ENCODE measurements at regions not wholly inside any gene's neighbourhood (a gene's known extent, or its start where the extent isn't known, plus 50 kb on each side); places are given as distances from the start of the nearest gene placed in this dataset.
"Not testable (repeated sequence)": the region's sequence is repeated elsewhere in the genome, so short reads cannot be mapped to it uniquely, and the experiment has no call there.

DNA sequence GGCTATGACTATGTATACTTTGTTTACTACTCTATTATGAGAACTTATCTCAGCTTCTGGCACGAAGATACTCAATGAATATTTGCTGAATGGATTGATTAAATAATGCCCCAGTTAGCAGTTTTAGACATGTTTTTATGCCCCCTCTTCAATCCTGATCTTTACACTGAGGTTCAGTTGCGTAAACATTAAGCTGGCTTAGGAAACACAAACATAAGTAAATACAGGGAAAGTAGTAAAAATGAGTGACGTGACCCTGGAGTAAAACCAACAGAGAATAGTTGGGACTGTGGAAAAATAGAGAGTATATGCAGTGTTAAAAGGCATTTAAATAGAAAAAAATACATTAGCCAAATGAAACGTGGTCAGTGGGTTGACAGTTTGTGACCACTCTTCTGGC, 387.0 kb upstream of the ACTRT1 start:
- no peaks in the 10 kb centered on the region for H3K27me3 ChIP-seq (replicated peaks)
- no peak overlapping the region for H3K4me3 ChIP-seq (ENCODE audit: low read depth, low read length)
- TF ChIP-seq CTCF (IDR thresholded peaks at IDR 0.05; ENCODE audit: low read depth, low read length, missing control alignments) = no peak
- no peak for DNase-seq
- H3K27ac ChIP-seq = no peak overlapping the region
- no peaks in the 10 kb centered on the region for H3K36me3 ChIP-seq (replicated peaks)
- in situ Hi-C loops (cut with HindIII; ENCODE audit: low pct_ligation_motif_present, low sequenced_read_pairs) = no loop called here

DNA sequence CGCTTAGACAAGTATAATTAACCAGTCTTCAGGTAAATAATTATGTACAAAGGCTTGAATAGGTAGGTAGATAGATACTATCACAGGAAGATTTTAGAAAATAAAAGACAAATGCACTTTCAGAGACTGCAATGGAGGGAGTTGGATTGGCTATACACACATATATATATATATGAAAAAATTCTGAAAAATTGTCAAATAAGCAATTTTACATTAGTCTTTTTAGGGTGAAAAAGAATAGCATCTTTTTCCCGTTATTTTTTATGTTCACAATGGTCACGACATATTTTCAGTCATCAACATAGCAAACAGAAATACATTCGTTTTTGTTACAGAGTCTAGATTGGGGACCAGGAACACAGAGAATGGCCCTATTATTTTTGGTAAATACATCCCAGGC, 385.9 kb upstream of the ACTRT1 start:
- no peaks in the 10 kb centered on the region for H3K36me3 ChIP-seq (replicated peaks)
- in situ Hi-C loops (cut with HindIII; ENCODE audit: low pct_ligation_motif_present, low sequenced_read_pairs) = no loop called here
- H3K27me3 ChIP-seq (replicated peaks) = no peaks in the 10 kb centered on the region
- H3K27ac ChIP-seq = no peak overlapping the region
- no peak for DNase-seq
- H3K4me3 ChIP-seq (ENCODE audit: low read depth, low read length) = no peak overlapping the region
- no peak for TF ChIP-seq CTCF (IDR thresholded peaks at IDR 0.05; ENCODE audit: low read depth, low read length, missing control alignments)

DNA sequence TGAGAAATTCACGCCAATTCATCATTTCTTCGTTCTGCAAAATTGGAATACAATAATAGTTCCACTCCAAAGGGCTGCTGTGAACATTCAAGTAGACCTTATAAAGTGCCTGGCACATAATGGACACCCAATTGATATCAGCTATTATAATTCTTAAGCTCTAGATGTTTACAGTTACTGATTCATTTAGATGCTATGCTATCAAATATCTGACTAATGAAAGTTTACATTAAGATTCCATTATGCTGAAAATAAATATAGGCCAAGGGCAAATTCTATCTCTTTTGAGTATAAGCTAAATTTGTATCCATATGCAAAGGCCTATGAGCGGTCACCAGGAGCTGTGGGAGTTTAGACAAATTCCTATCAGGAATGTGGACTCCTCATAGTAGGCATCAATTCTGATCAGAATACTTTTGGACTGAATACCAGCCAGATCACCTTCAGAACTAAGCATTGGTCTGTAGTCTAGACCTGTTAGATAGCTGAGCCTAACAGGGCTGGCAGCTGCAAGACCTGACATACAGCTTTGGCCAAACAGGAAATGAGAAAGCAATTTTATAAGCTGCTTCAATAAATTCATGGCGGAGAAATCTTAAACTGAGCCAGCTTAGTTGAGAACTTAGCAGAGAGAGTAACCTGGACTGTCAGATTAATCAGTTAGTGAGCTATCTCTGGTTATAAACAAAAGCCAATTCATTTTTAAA, 384.3 kb upstream of the ACTRT1 start:
- H3K27me3 ChIP-seq (replicated peaks) = no peaks in the 10 kb centered on the region
- in situ Hi-C loops (cut with HindIII; ENCODE audit: low pct_ligation_motif_present, low sequenced_read_pairs) = no loop called here
- no peak overlapping the region for H3K4me3 ChIP-seq (ENCODE audit: low read depth, low read length)
- TF ChIP-seq CTCF (IDR thresholded peaks at IDR 0.05; ENCODE audit: low read depth, low read length, missing control alignments) = no peak
- no peak overlapping the region for H3K27ac ChIP-seq
- no peak for DNase-seq
- H3K36me3 ChIP-seq (replicated peaks) = no peaks in the 10 kb centered on the region

DNA sequence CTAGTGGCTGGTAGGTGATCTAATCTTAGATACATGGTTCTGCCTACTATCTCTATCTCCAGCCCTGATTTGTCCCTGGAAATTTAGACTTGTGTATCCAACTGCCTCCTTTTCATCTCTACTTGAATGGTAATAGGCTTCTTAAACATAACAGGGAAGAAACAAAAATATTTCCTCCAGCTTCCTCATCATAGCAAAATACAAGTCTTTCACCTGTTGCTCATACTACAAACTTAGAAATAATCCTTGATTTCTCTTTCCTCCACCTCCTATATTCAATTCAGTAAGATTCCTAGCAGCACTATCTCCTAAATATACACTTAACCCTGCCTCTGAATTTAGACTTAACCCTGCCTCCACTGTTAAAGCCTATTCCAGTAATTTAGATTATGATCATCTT, 373.3 kb upstream of the ACTRT1 start:
- Histone ChIP-seq H3K27me3 (replicated peaks) (no peaks in the 10 kb centered on the region), H3K27ac (no peak overlapping the region), H3K4me3 (ENCODE audit: low read depth, low read length) (no peak overlapping the region), H3K36me3 (replicated peaks) (no peaks in the 10 kb centered on the region)
- in situ Hi-C loops (cut with HindIII; ENCODE audit: low pct_ligation_motif_present, low sequenced_read_pairs) = no loop called here
- no peak for DNase-seq
- no peak for TF ChIP-seq CTCF (IDR thresholded peaks at IDR 0.05; ENCODE audit: low read depth, low read length, missing control alignments)

DNA sequence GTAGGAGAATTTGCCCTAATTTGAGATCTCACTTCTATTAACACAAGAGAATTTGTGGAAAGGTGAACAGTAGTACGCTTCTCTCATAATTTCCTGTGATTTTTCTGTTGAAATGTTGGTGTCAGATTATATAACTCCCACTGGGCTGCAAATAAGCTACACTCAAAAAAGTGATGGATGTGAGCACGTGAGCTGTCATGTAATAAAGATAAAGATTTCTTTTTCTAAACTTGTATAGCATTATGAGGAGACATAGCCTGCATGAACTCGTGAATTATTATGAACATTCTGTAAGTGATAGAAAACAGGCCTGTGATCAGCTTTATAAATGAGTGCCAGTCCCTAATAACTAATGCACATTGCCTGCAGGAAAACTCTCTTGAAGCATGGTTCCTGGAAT, 356.6 kb upstream of the ACTRT1 start:
- in situ Hi-C loops (cut with HindIII; ENCODE audit: low pct_ligation_motif_present, low sequenced_read_pairs) = no loop called here
- TF ChIP-seq CTCF (IDR thresholded peaks at IDR 0.05; ENCODE audit: low read depth, low read length, missing control alignments) = no peak
- Histone ChIP-seq H3K4me3 (ENCODE audit: low read depth, low read length) (no peak overlapping the region), H3K36me3 (replicated peaks) (no peaks in the 10 kb centered on the region), H3K27me3 (replicated peaks) (no peaks in the 10 kb centered on the region), H3K27ac (no peak overlapping the region)
- DNase-seq = no peak

- H3K36me3 ChIP-seq (replicated peaks) = no peaks in the 10 kb centered on the region
- in situ Hi-C loops (cut with HindIII; ENCODE audit: low pct_ligation_motif_present, low sequenced_read_pairs) = no loop called here
- DNase-seq = no peak
- H3K27ac ChIP-seq = no peak overlapping the region
- H3K27me3 ChIP-seq (replicated peaks) = no peaks in the 10 kb centered on the region
- TF ChIP-seq CTCF (IDR thresholded peaks at IDR 0.05; ENCODE audit: low read depth, low read length, missing control alignments) = no peak
- H3K4me3 ChIP-seq (ENCODE audit: low read depth, low read length) = no peak overlapping the region
Observed at GRCh38 chrX:128396601-128397000, 344.4 kb upstream of the ACTRT1 start.

DNA sequence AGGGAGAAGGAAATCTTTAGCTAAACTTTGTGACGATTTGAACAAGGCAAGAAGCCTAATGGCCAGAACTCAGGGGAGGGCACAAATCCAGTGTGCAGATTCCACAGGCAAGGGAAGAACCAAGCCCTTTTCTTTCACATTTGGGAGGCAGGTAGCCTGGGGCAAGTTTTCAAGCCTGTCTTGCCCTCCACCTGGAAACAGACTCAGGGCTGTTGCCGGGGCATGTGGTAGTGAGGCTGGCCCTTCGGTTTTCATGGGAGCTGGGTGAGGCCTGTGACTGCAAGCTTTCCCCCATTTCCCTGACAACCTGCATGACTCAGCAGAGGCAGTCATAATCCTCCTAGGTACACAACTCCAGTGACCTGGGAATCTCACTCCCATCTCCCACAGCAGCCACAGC, 331.6 kb upstream of the ACTRT1 start:
- H3K27ac ChIP-seq; H3K27me3 ChIP-seq (replicated peaks); H3K36me3 ChIP-seq (replicated peaks); H3K4me3 ChIP-seq (ENCODE audit: low read depth, low read length); DNase-seq; in situ Hi-C loops (cut with HindIII; ENCODE audit: low pct_ligation_motif_present, low sequenced_read_pairs): not testable (repeated sequence)
